Jurkat, Clone E6-1 (cell line): ENCODE measurements at regions not wholly inside any gene's neighbourhood (a gene's known extent, or its start where the extent isn't known, plus 50 kb on each side); places are given as distances from the start of the nearest gene placed in this dataset.
"Not testable (repeated sequence)": the region's sequence is repeated elsewhere in the genome, so short reads cannot be mapped to it uniquely, and the experiment has no call there.

Source experiments
- DNase-seq: peaks from one replicate; pipeline ENCODE4 v3.0.0-alpha.2; 2011; ENCODE audit warnings: low read depth, low spot score
- H3K4me3 ChIP-seq: 2 replicates; pipeline ENCODE4 v1.5.1; 2011; ENCODE audit warnings: mild to moderate bottlenecking, low read length, control low read depth, moderate library complexity

- DNase-seq, result no peak
- H3K4me3 ChIP-seq, result no peak overlapping the region
Measured at GRCh38 chr2:40997362-40997761, 545.5 kb upstream of the SLC8A1 start.

GRCh38 chr2:41000374-41000773, 548.5 kb upstream of the SLC8A1 start:
- no peak overlapping the region for H3K4me3 ChIP-seq
- DNase-seq, result no peak

GRCh38 chr2:41000906-41001305, 549.0 kb upstream of the SLC8A1 start:
- no peak for DNase-seq
- no peak overlapping the region for H3K4me3 ChIP-seq

GRCh38 chr2:41004700-41005099, 552.8 kb upstream of the SLC8A1 start:
- DNase-seq, result no peak
- no peak overlapping the region for H3K4me3 ChIP-seq

- no peak overlapping the region for H3K4me3 ChIP-seq
- no peak for DNase-seq
Measured at GRCh38 chr2:41020358-41020757, 568.5 kb upstream of the SLC8A1 start.

GRCh38 chr2:41024816-41025215, 572.9 kb upstream of the SLC8A1 start:
- DNase-seq, result no peak
- H3K4me3 ChIP-seq, result no peak overlapping the region

- no peak for DNase-seq
- H3K4me3 ChIP-seq, result no peak overlapping the region
Measured at GRCh38 chr2:41026613-41027012, 574.7 kb upstream of the SLC8A1 start.

GRCh38 chr2:41027095-41027494, 575.2 kb upstream of the SLC8A1 start:
- peak; percentile 14 for DNase-seq

GRCh38 chr2:41031282-41031681, 579.4 kb upstream of the SLC8A1 start:
- no peak overlapping the region for H3K4me3 ChIP-seq
- no peak for DNase-seq

More at GRCh38 chr2:41027095-41027494, 575.2 kb upstream of the SLC8A1 start:
- no peak overlapping the region for H3K4me3 ChIP-seq

- no peak overlapping the region for H3K4me3 ChIP-seq
Measured at GRCh38 chr2:41032715-41033114, 580.8 kb upstream of the SLC8A1 start.

GRCh38 chr2:41033127-41033526, 581.2 kb upstream of the SLC8A1 start:
- no peak for DNase-seq
- H3K4me3 ChIP-seq, result no peak overlapping the region

More at GRCh38 chr2:41032715-41033114, 580.8 kb upstream of the SLC8A1 start:
- no peak for DNase-seq

GRCh38 chr2:41038408-41038807, 586.5 kb upstream of the SLC8A1 start:
- no peak for DNase-seq
- no peak overlapping the region for H3K4me3 ChIP-seq

GRCh38 chr2:41039750-41040149, 587.9 kb upstream of the SLC8A1 start:
- not testable (repeated sequence) for H3K4me3 ChIP-seq, DNase-seq

GRCh38 chr2:41040782-41041520, 589.1 kb upstream of the SLC8A1 start:
- no peak overlapping the region for H3K4me3 ChIP-seq
- DNase-seq, result no peak

GRCh38 chr2:41042343-41042742, 590.5 kb upstream of the SLC8A1 start:
- no peak overlapping the region for H3K4me3 ChIP-seq
- DNase-seq, result no peak

- no peak for DNase-seq
- H3K4me3 ChIP-seq, result no peak overlapping the region
Measured at GRCh38 chr2:41061356-41061755, 609.5 kb upstream of the SLC8A1 start.

- H3K4me3 ChIP-seq, result no peak overlapping the region
- no peak for DNase-seq
Measured at GRCh38 chr2:41062336-41062735, 610.4 kb upstream of the SLC8A1 start.

GRCh38 chr2:41066168-41066567, 614.3 kb upstream of the SLC8A1 start:
- no peak overlapping the region for H3K4me3 ChIP-seq
- DNase-seq, result no peak

GRCh38 chr2:41068740-41069139, 616.9 kb upstream of the SLC8A1 start:
- no peak for DNase-seq
- no peak overlapping the region for H3K4me3 ChIP-seq

- no peak overlapping the region for H3K4me3 ChIP-seq
Measured at GRCh38 chr2:41078341-41078740, 626.5 kb upstream of the SLC8A1 start.

GRCh38 chr2:41079011-41079410, 627.1 kb upstream of the SLC8A1 start:
- no peak overlapping the region for H3K4me3 ChIP-seq
- no peak for DNase-seq

More at GRCh38 chr2:41078341-41078740, 626.5 kb upstream of the SLC8A1 start:
- DNase-seq, result no peak
